Iris pigment epithelial cell (primary cell): ENCODE measurements at regions not wholly inside any gene's neighbourhood (a gene's known extent, or its start where the extent isn't known, plus 50 kb on each side); places are given as distances from the start of the nearest gene placed in this dataset.
"Not testable (repeated sequence)": the region's sequence is repeated elsewhere in the genome, so short reads cannot be mapped to it uniquely, and the experiment has no call there.

Experiments used
- DNase-seq: peaks from one replicate; pipeline ENCODE4 v3.0.0-alpha.2; 2011; ENCODE audit warnings: low read depth

- not testable (repeated sequence) for DNase-seq
Measured at GRCh38 chr13:31607531-31607930, 131.8 kb upstream of the RXFP2 start.

- not testable (repeated sequence) for DNase-seq
Measured at GRCh38 chr13:31608780-31609179, 130.5 kb upstream of the RXFP2 start.

- no peak for DNase-seq
Measured at GRCh38 chr13:31610270-31610998, 128.9 kb upstream of the RXFP2 start.

GRCh38 chr13:31611214-31611613 lies 128.1 kb upstream of the RXFP2 start:
- DNase-seq, result no peak

GRCh38 chr13:31614073-31614472 lies 125.3 kb upstream of the RXFP2 start:
- DNase-seq, result no peak

GRCh38 chr13:31614704-31615103 lies 124.6 kb upstream of the RXFP2 start:
- no peak for DNase-seq

- DNase-seq, result peak; percentile 26
Measured at GRCh38 chr13:31625115-31625514, 114.2 kb upstream of the RXFP2 start.

- DNase-seq, result peak; percentile 59
Measured at GRCh38 chr13:31627097-31627845, 112.1 kb upstream of the RXFP2 start.

- DNase-seq, result peak; percentile 60
Measured at GRCh38 chr13:31629085-31629780, 110.1 kb upstream of the RXFP2 start.

GRCh38 chr13:31631071-31631470 lies 108.3 kb upstream of the RXFP2 start:
- DNase-seq, result no peak

- no peak for DNase-seq
Measured at GRCh38 chr13:31631746-31632145, 107.6 kb upstream of the RXFP2 start.

- peak; percentile 87 for DNase-seq
Measured at GRCh38 chr13:31638577-31638976, 100.7 kb upstream of the RXFP2 start.

GRCh38 chr13:31639443-31640163 lies 99.7 kb upstream of the RXFP2 start:
- DNase-seq, result peak; percentile 45

- no peak for DNase-seq
Measured at GRCh38 chr13:31649766-31650165, 89.6 kb upstream of the RXFP2 start.

GRCh38 chr13:31653730-31654129 lies 85.6 kb upstream of the RXFP2 start:
- DNase-seq, result no peak

GRCh38 chr13:31663880-31664585 lies 75.3 kb upstream of the RXFP2 start:
- no peak for DNase-seq

GRCh38 chr13:31670831-31671617 lies 68.3 kb upstream of the RXFP2 start:
- peak; percentile 10 for DNase-seq

GRCh38 chr13:31674051-31674450 lies 65.3 kb upstream of the RXFP2 start:
- peak; percentile 7 for DNase-seq

GRCh38 chr13:31675440-31675953 lies 63.8 kb upstream of the RXFP2 start:
- peak; percentile 12 for DNase-seq

GRCh38 chr13:31681133-31681532 lies 58.2 kb upstream of the RXFP2 start:
- DNase-seq, result no peak

GRCh38 chr13:31684466-31684865 lies 54.9 kb upstream of the RXFP2 start:
- DNase-seq, result no peak
